Astrocyte of the cerebellum (primary cell): ENCODE measurements at regions not wholly inside any gene's neighbourhood (a gene's known extent, or its start where the extent isn't known, plus 50 kb on each side); places are given as distances from the start of the nearest gene placed in this dataset.

Experiments
- DNase-seq: peaks from one replicate; pipeline ENCODE4 v3.0.0-alpha.2; 2011; ENCODE audit warnings: low read depth
- H3K4me3 ChIP-seq: 2 replicates; pipeline ENCODE4 v1.5.1; 2011; ENCODE audit warnings: mild to moderate bottlenecking, low read depth, low read length, moderate library complexity
- CTCF ChIP-seq: IDR thresholded peaks from 2 replicates; pipeline ENCODE4 v1.5.1; 2012; ENCODE audit warnings: low read length, low read depth, moderate library complexity, mild to moderate bottlenecking; ENCODE audit errors: missing control alignments
- in situ Hi-C: cut with HindIII; loops from 2 replicates; pipeline ENCODE4 v1.10.0; 2017; ENCODE audit warnings: low sequenced_read_pairs

GRCh38 chr10:128178302-128178958, 52.2 kb upstream of the MKI67 start:
- in situ Hi-C loops, result no loop called here
- no peak overlapping the region for H3K4me3 ChIP-seq
- peak; percentile 28 for TF ChIP-seq CTCF
- DNase-seq, result no peak

GRCh38 chr10:128180843-128181242, 54.6 kb upstream of the MKI67 start:
- in situ Hi-C loops, result no loop called here
- no peak for TF ChIP-seq CTCF
- H3K4me3 ChIP-seq, result no peak overlapping the region
- no peak for DNase-seq

DNA sequence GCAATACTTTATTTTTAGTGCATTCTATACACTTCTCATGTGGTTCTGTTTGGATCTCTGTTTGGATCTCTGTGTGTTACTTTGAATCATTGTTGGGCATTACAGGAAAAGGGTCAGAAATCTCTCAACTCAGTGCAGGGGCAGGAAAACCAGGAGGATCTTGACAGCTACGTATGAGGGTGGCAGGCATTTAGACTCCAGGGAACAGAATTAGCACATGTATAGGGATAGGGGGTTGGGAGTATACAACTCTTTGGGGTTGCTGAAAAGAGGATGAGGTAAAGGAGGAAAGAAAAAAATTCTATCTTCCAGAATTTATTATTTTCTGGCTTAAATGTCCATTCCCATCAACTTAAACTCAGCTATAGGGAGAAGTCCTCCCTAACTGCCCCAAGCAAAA, 59.4 kb upstream of the MKI67 start:
- no peak overlapping the region for H3K4me3 ChIP-seq
- no peak for TF ChIP-seq CTCF
- DNase-seq, result no peak
- in situ Hi-C loops, result no loop called here

GRCh38 chr10:128186959-128187787, 61.0 kb upstream of the MKI67 start:
- no peak for DNase-seq
- no peak overlapping the region for H3K4me3 ChIP-seq
- in situ Hi-C loops, result no loop called here
- no peak for TF ChIP-seq CTCF

DNA sequence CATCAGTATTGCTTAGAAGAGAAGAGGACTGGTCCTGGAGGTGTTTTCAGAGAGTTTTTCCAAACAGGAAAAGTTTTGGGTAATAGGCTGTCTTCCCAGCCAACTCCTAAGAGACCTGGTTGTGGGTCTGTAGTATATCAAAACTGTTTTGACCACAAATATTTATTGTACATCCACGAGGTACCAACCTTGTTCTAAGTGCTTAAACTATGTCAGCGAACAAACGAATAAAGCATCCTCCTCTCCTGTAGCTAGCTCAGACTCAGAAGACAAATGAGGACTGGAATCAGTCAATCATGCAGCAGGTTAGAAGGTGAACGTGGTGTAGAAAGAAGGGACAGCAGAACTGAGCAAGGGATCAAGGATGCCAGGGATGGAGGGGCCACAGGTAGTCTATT, 61.6 kb upstream of the MKI67 start:
- in situ Hi-C loops, result no loop called here
- DNase-seq, result no peak
- no peak overlapping the region for H3K4me3 ChIP-seq
- TF ChIP-seq CTCF, result no peak

GRCh38 chr10:128189176-128189575, 63.0 kb upstream of the MKI67 start:
- DNase-seq, result no peak
- in situ Hi-C loops, result no loop called here
- no peak overlapping the region for H3K4me3 ChIP-seq
- no peak for TF ChIP-seq CTCF
